ENCODE measurements at regions not wholly inside any gene's neighbourhood (a gene's known extent, or its start where the extent isn't known, plus 50 kb on each side); places are given as distances from the start of the nearest gene placed in this dataset.

DNA sequence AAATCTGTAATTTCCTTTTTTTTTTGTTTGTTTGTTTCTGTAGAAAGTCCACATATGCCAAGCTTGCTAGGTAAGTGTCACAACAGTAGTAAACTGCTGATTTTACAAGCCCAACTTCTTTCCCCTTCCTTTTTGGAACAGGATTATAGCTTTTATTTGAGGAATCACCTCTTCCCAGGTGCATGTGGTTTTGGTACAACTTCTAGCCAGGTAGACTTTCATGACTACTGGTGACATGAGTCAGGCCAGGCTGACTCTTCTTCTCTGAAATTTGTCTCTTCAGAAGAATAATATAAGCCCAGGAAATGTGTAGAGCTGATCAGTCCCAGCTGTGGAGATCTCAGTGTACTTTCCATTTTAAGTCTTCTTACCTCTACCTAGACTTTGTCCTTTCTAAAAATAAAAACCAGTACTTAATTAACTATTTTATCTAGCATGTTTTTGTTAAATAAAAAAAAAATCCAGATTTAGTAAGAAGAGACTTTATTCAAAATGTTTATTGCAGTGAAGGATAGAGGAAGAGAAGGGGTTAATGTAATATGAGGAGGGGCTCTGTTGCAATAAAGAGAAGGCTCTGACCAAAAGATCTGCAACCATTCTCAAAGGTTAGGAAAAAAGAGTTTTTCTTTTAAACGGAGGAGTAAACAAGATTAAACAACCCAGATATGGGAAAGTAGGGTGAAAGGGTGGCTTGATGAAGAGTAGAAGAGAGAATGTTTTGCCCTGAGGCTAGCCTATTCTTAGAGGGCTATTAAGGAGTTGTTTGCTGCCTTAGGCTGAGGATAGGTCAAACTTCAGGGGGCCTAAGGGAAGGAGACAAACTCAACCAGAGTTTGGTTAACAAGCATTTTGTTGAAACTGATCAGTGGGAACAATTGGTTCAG is 664.2 kb downstream of the SORCS1 start:
- Histone ChIP-seq H3K9me3 (no peaks in the 10 kb centered on the region), H3K27me3 (no peaks in the 10 kb centered on the region), H3K27ac (no peak overlapping the region), H3K36me3 (no peaks in the 10 kb centered on the region), H3K4me3 (no peak overlapping the region), H3K4me1 (no peaks in the 10 kb centered on the region)
- intact Hi-C loops (cut with DNase I; ENCODE audit: low total_unique reads), result no loop called here
- no peak for TF ChIP-seq POLR2A (IDR thresholded peaks at IDR 0.05)
- TF ChIP-seq, protein P1, sequence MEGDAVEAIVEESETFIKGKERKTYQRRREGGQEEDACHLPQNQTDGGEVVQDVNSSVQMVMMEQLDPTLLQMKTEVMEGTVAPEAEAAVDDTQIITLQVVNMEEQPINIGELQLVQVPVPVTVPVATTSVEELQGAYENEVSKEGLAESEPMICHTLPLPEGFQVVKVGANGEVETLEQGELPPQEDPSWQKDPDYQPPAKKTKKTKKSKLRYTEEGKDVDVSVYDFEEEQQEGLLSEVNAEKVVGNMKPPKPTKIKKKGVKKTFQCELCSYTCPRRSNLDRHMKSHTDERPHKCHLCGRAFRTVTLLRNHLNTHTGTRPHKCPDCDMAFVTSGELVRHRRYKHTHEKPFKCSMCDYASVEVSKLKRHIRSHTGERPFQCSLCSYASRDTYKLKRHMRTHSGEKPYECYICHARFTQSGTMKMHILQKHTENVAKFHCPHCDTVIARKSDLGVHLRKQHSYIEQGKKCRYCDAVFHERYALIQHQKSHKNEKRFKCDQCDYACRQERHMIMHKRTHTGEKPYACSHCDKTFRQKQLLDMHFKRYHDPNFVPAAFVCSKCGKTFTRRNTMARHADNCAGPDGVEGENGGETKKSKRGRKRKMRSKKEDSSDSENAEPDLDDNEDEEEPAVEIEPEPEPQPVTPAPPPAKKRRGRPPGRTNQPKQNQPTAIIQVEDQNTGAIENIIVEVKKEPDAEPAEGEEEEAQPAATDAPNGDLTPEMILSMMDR (IDR thresholded peaks at IDR 0.05), result no peak
- no peak for DNase-seq

DNA sequence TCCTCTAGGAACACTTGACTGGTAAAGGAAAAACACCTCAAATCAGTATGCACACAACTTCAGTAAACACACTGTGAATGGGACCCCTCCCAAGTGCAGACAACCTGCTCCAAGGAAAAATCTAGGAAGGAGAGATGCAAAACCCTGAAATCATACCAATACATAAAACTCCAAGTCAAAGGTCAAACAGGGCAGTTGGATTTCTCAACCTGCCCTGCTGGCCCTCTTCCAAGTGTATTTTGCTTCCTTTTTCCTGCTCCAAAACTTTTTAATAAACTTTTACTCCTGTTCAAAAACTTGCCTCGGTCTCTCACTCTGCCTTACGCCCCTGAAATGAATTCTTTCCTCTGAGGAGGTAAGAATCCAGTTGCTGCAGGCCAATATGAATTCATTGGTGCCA is 665.1 kb downstream of the SORCS1 start:
- DNase-seq, result no peak
- no peaks in the 10 kb centered on the region for H3K9me3 ChIP-seq
- no peaks in the 10 kb centered on the region for H3K27me3 ChIP-seq
- intact Hi-C loops (cut with DNase I; ENCODE audit: low total_unique reads), result no loop called here
- H3K4me1 ChIP-seq, result no peaks in the 10 kb centered on the region
- no peak for TF ChIP-seq POLR2A (IDR thresholded peaks at IDR 0.05)
- TF ChIP-seq, protein P1 (IDR thresholded peaks at IDR 0.05), result no peak
- no peak overlapping the region for H3K27ac ChIP-seq
- H3K4me3 ChIP-seq, result no peak overlapping the region
- H3K36me3 ChIP-seq, result no peaks in the 10 kb centered on the region

DNA sequence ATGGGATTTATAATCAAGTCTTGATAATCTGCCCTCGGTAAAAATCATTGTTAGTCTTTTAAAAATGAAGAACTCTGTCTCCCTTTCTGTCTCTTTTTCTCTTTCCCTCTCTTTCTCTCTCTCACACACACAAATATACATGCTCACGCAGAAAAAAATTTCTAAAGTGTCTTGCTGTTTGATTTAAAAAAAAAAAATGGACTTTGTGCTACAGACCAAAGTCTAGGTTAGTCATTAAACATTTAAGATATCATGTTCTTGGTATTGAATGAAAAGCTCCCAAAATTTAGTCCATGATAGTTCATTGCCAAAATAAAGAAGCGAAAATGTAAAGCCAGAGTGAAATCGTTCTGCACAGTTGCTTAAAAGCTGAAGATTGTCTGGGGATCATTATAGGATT is 665.8 kb downstream of the SORCS1 start:
- no peaks in the 10 kb centered on the region for H3K9me3 ChIP-seq

DNA sequence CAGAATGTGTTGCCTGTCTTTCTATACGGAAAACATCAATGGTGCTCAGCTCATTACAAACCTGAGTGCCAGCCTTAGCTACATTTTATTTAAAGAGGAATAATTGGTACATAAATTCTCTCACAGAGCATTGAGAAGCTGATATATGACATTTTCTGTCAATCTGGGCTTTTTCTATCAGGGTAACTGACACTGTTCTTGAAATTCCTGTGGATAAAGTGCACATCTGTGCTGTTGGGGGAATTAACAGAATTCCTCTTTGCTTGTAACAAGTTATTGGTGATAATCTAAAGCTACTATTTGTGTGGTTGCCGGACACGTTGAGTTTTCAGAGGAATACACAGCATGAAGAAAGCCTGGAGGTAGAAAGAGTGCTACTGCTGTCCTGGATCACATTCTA is 668.6 kb downstream of the SORCS1 start:
- TF ChIP-seq, protein P1 (IDR thresholded peaks at IDR 0.05), result no peak
- TF ChIP-seq POLR2A (IDR thresholded peaks at IDR 0.05), result no peak
- Histone ChIP-seq H3K4me3 (no peak overlapping the region), H3K27me3 (no peaks in the 10 kb centered on the region), H3K4me1 (no peaks in the 10 kb centered on the region), H3K9me3 (no peaks in the 10 kb centered on the region), H3K27ac (no peak overlapping the region), H3K36me3 (no peaks in the 10 kb centered on the region)
- DNase-seq, result no peak
- intact Hi-C loops (cut with DNase I; ENCODE audit: low total_unique reads), result no loop called here

More for the DNA sequence above, 665.8 kb downstream of the SORCS1 start:
- intact Hi-C loops (cut with DNase I; ENCODE audit: low total_unique reads), result no loop called here
- Histone ChIP-seq H3K27me3 (no peaks in the 10 kb centered on the region), H3K27ac (no peak overlapping the region), H3K36me3 (no peaks in the 10 kb centered on the region), H3K4me1 (no peaks in the 10 kb centered on the region), H3K4me3 (no peak overlapping the region)
- no peak for TF ChIP-seq POLR2A (IDR thresholded peaks at IDR 0.05)
- TF ChIP-seq, protein P1 (IDR thresholded peaks at IDR 0.05), result no peak
- no peak for DNase-seq

DNA sequence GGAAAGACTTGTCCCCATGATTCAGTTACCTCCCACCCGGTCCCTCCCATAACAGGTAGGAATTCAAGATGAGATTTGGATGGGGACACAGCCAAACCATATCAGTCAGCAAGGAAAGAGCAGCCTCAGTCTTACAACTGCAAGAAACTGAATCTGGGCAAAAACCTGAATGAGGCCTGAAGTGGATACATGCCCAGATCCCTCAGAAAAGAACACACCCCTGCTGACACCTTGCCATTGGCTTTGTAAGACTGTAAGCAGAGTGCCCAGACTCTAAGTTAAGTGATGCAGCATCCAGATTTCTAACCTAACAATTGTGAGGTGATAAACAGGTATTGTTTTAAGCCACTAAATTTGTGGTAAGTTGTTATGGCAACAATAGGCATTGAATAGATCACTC is 670.8 kb downstream of the SORCS1 start:
- H3K27me3 ChIP-seq, result no peaks in the 10 kb centered on the region
- H3K4me3 ChIP-seq, result no peak overlapping the region
- H3K4me1 ChIP-seq, result no peaks in the 10 kb centered on the region
- no peak for TF ChIP-seq POLR2A (IDR thresholded peaks at IDR 0.05)
- TF ChIP-seq, protein P1 (IDR thresholded peaks at IDR 0.05), result no peak
- H3K9me3 ChIP-seq, result no peaks in the 10 kb centered on the region
- no peak overlapping the region for H3K27ac ChIP-seq
- intact Hi-C loops (cut with DNase I; ENCODE audit: low total_unique reads), result no loop called here
- no peak for DNase-seq
- H3K36me3 ChIP-seq, result no peaks in the 10 kb centered on the region

Measured in uterus (tissue), 3 donors.